ENCODE measurements at regions not wholly inside any gene's neighbourhood (a gene's known extent, or its start where the extent isn't known, plus 50 kb on each side); places are given as distances from the start of the nearest gene placed in this dataset.

- TF ChIP-seq TCF12 (IDR thresholded peaks at IDR 0.05; ENCODE audit: low read depth): no peak
- no peak for TF ChIP-seq TEAD4 (IDR thresholded peaks at IDR 0.05)
- no peak for TF ChIP-seq YY1 (IDR thresholded peaks at IDR 0.05; ENCODE audit: low read depth)
- TF ChIP-seq ZBTB7A (IDR thresholded peaks at IDR 0.05; ENCODE audit: low read depth): no peak
- TF ChIP-seq CREB1 (IDR thresholded peaks at IDR 0.05; ENCODE audit: low read depth): no peak
- TF ChIP-seq CEBPB (IDR thresholded peaks at IDR 0.05): no peak
- TF ChIP-seq, protein P1, sequence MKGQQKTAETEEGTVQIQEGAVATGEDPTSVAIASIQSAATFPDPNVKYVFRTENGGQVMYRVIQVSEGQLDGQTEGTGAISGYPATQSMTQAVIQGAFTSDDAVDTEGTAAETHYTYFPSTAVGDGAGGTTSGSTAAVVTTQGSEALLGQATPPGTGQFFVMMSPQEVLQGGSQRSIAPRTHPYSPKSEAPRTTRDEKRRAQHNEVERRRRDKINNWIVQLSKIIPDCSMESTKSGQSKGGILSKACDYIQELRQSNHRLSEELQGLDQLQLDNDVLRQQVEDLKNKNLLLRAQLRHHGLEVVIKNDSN (IDR thresholded peaks at IDR 0.05): no peak
- no peak for TF ChIP-seq EP300 (IDR thresholded peaks at IDR 0.05; ENCODE audit: borderline replicate concordance)
- TF ChIP-seq, protein P2, sequence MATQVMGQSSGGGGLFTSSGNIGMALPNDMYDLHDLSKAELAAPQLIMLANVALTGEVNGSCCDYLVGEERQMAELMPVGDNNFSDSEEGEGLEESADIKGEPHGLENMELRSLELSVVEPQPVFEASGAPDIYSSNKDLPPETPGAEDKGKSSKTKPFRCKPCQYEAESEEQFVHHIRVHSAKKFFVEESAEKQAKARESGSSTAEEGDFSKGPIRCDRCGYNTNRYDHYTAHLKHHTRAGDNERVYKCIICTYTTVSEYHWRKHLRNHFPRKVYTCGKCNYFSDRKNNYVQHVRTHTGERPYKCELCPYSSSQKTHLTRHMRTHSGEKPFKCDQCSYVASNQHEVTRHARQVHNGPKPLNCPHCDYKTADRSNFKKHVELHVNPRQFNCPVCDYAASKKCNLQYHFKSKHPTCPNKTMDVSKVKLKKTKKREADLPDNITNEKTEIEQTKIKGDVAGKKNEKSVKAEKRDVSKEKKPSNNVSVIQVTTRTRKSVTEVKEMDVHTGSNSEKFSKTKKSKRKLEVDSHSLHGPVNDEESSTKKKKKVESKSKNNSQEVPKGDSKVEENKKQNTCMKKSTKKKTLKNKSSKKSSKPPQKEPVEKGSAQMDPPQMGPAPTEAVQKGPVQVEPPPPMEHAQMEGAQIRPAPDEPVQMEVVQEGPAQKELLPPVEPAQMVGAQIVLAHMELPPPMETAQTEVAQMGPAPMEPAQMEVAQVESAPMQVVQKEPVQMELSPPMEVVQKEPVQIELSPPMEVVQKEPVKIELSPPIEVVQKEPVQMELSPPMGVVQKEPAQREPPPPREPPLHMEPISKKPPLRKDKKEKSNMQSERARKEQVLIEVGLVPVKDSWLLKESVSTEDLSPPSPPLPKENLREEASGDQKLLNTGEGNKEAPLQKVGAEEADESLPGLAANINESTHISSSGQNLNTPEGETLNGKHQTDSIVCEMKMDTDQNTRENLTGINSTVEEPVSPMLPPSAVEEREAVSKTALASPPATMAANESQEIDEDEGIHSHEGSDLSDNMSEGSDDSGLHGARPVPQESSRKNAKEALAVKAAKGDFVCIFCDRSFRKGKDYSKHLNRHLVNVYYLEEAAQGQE (IDR thresholded peaks at IDR 0.05; ENCODE audit: low read depth): no peak
- TF ChIP-seq, protein P3, sequence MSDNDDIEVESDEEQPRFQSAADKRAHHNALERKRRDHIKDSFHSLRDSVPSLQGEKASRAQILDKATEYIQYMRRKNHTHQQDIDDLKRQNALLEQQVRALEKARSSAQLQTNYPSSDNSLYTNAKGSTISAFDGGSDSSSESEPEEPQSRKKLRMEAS (IDR thresholded peaks at IDR 0.05): no peak
- TF ChIP-seq NFIC (IDR thresholded peaks at IDR 0.05): no peak
- TF ChIP-seq RAD21 (IDR thresholded peaks at IDR 0.05; ENCODE audit: low read depth): no peak
- no peak for TF ChIP-seq FOXM1 (IDR thresholded peaks at IDR 0.05; ENCODE audit: borderline replicate concordance, low read depth)
- no peak for TF ChIP-seq TAF1 (IDR thresholded peaks at IDR 0.05; ENCODE audit: low read depth)
- no peak for TF ChIP-seq EGR1 (IDR thresholded peaks at IDR 0.05)
Measured at GRCh38 chr6:6882592-6882991, 225.2 kb upstream of the RREB1 start.

DNA sequence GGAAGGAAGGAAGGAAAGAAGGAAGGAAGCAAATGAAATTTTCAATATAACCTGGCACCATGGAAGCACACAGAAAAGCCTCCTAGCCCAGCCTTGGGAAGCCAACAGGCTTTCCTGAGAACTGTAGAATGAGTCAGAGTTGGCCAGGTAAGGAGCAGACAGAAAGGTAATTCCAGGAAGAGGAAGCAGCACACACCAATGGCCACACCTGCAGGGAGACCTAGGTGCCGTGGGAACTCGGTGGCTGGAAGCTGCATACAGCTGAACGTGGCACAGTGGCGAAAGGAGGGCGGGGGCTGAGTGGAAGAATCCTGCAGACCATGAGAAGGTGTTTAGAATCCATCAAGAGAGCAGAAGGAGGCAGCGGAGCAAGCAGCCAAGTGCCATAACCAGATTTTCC, 224.8 kb upstream of the RREB1 start:
- TF ChIP-seq TEAD4 (IDR thresholded peaks at IDR 0.05) (no peak), CREB1 (IDR thresholded peaks at IDR 0.05; ENCODE audit: low read depth) (no peak), EGR1 (IDR thresholded peaks at IDR 0.05) (no peak), NFIC (IDR thresholded peaks at IDR 0.05) (no peak), ZBTB7A (IDR thresholded peaks at IDR 0.05; ENCODE audit: low read depth) (no peak), YY1 (IDR thresholded peaks at IDR 0.05; ENCODE audit: low read depth) (no peak), RAD21 (IDR thresholded peaks at IDR 0.05; ENCODE audit: low read depth) (no peak), TAF1 (IDR thresholded peaks at IDR 0.05; ENCODE audit: low read depth) (no peak), FOXM1 (IDR thresholded peaks at IDR 0.05; ENCODE audit: borderline replicate concordance, low read depth) (no peak), EP300 (IDR thresholded peaks at IDR 0.05; ENCODE audit: borderline replicate concordance) (no peak), CEBPB (IDR thresholded peaks at IDR 0.05) (no peak), TCF12 (IDR thresholded peaks at IDR 0.05; ENCODE audit: low read depth) (no peak)
- TF ChIP-seq, protein P2 (IDR thresholded peaks at IDR 0.05; ENCODE audit: low read depth): no peak
- TF ChIP-seq, protein P3 (IDR thresholded peaks at IDR 0.05): no peak
- TF ChIP-seq, protein P1 (IDR thresholded peaks at IDR 0.05): no peak

GRCh38 chr6:6884193-6884627, 223.6 kb upstream of the RREB1 start:
- TF ChIP-seq, protein P2 (IDR thresholded peaks at IDR 0.05; ENCODE audit: low read depth): no peak
- TF ChIP-seq RAD21 (IDR thresholded peaks at IDR 0.05; ENCODE audit: low read depth) (no peak), NFIC (IDR thresholded peaks at IDR 0.05) (no peak), CREB1 (IDR thresholded peaks at IDR 0.05; ENCODE audit: low read depth) (no peak), YY1 (IDR thresholded peaks at IDR 0.05; ENCODE audit: low read depth) (no peak), TEAD4 (IDR thresholded peaks at IDR 0.05) (no peak), ZBTB7A (IDR thresholded peaks at IDR 0.05; ENCODE audit: low read depth) (no peak), TCF12 (IDR thresholded peaks at IDR 0.05; ENCODE audit: low read depth) (no peak), EP300 (IDR thresholded peaks at IDR 0.05; ENCODE audit: borderline replicate concordance) (no peak), EGR1 (IDR thresholded peaks at IDR 0.05) (no peak), CEBPB (IDR thresholded peaks at IDR 0.05) (no peak), TAF1 (IDR thresholded peaks at IDR 0.05; ENCODE audit: low read depth) (no peak), FOXM1 (IDR thresholded peaks at IDR 0.05; ENCODE audit: borderline replicate concordance, low read depth) (no peak)
- TF ChIP-seq, protein P3 (IDR thresholded peaks at IDR 0.05): no peak
- TF ChIP-seq, protein P1 (IDR thresholded peaks at IDR 0.05): no peak

Measured in Ishikawa (cell line).